HG03442 (cell line): ENCODE measurements at regions not wholly inside any gene's neighbourhood (a gene's known extent, or its start where the extent isn't known, plus 50 kb on each side); places are given as distances from the start of the nearest gene placed in this dataset.
"Not testable (repeated sequence)": the region's sequence is repeated elsewhere in the genome, so short reads cannot be mapped to it uniquely, and the experiment has no call there.

ENCODE experiments used
- ATAC-seq: cut with Tn5 transposase; IDR thresholded peaks from one replicate; pipeline ENCODE4 v1.9.1; 2021; ENCODE audit warnings: mild to moderate bottlenecking, moderate library complexity; ENCODE audit not compliant: unreplicated experiment

GRCh38 chr2:53131416-53131815 lies 636.2 kb upstream of the CHAC2 start:
- ATAC-seq: no peak

DNA sequence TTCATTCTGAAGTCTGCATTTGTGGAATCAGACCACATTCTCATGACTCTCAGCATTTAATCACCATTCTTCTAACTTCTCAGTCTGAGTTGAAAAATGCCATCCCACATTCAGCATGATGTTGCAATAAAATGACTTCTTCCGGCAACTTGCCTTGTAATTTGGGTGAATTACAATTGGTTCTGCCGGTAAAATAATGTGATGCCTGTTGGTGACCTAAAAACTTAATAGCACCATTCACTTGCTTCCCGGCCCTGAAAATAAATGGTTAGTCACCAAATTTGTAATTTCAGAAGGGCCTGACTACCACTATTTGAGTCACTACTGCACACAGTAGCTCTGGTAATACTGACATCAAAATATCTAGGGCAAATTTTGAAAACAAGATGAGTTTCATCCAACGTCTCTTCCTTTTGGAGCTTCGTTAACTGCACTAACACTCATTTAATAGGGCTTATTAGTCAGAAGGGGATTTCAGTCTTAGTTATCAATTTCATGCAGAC lies 637.1 kb upstream of the CHAC2 start:
- peak; percentile 55 for ATAC-seq

DNA sequence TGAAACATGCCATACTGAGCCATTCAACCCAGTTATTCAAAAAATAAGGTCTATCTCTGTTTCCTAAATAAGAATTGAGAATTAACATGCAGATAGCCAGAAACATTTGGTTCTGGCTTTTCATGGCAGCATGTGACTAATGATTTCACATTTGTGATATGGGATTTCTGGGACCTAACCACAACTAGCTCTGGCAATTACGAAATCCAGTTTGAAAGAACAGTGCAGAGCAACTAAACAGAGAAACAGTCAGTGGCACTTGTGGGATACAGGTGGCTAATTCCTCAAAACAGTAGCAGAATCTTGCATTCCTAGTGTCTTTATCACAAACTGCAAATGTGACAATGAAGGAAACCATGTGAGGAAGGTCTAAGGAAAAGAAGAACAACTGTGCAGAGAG lies 637.8 kb upstream of the CHAC2 start:
- ATAC-seq: no peak

DNA sequence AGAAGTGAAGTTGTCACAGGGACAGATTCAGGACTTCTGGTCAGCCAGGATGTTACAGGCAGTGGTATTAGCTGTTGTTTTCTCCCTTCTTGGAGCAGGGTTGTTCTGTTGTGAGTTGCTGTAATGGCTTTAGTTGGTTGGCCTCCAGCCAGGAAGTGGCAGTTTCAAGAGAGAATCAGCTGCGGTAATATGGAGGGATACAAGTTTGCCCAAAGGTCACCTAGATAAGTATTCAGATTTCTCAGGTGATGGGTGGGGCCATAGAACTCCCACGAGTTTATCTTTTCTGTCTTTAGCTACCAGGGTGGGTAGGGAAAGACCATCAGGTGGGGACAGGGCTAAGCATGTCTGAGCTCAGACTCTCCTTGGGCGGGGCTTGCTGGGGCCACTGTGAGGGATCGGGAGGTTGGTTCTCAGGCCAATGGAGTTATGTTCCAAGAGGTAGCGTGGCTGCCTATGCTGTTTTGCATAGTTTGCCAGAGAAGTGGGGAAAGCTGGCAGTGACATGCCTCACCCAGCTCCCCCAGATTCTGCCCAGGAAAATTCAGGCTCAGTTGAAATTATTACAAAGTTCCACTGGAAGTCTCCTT lies 640.4 kb upstream of the CHAC2 start:
- ATAC-seq: no peak

DNA sequence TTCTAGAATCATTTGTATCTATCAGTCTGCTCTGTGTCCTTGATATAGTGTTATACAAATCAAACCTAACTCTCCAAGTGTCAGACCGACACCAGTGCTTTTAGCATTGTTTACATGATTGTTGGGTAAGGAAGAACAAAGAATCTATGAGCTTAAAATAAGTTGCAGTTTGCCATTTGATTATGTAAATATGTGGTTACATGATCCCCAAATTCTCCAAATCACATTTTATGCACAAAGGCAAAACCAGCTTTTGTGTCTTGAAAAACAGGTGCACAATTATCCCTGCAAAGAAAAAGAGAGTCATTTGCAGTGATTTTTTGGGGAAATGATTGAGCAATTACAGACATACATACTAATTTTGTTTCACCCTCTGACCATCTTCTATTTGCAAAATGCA lies 652.6 kb upstream of the CHAC2 start:
- ATAC-seq: no peak

DNA sequence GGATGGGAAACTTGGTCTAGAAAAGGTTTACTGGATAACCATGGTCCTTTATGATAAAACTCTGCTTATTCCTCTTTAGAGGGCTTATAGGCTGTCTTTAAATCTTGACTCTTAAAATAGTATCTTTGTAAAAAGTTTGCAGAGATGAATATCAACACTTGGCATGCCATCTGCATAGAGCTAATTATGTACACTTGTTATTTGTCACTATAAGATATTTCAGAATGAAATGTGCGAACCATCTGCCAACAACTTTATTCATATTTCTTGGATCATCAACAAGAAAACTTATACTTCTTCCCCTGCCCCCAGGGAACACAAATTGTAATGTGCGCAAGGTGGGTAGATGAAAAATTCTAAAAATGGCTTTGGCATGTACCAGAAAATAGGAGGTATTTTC lies 653.0 kb upstream of the CHAC2 start:
- no peak for ATAC-seq

DNA sequence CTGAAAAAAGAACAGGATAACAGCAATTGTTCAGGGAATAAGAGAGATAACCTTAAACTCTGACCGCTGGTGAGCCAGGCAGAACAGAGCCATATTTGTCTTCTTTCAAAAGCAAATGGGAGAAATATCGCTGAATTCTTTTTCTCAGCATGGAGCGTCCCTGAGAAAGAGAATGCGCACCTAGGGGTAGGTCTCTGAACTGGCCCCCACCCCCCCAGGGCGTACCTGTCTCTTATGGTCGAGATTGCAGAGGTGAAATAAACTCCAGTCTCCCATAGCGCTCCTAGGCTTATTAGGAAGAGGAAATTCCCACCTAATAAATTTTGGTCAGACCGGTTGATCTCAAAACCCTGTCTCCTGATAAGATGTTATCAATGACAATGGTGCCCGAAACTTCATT lies 655.2 kb upstream of the CHAC2 start:
- not testable (repeated sequence) for ATAC-seq

GRCh38 chr2:53111406-53111805 lies 656.2 kb upstream of the CHAC2 start:
- no peak for ATAC-seq

GRCh38 chr2:53111004-53111403 lies 656.6 kb upstream of the CHAC2 start:
- no peak for ATAC-seq

GRCh38 chr2:53108246-53108645 lies 659.4 kb upstream of the CHAC2 start:
- no peak for ATAC-seq

DNA sequence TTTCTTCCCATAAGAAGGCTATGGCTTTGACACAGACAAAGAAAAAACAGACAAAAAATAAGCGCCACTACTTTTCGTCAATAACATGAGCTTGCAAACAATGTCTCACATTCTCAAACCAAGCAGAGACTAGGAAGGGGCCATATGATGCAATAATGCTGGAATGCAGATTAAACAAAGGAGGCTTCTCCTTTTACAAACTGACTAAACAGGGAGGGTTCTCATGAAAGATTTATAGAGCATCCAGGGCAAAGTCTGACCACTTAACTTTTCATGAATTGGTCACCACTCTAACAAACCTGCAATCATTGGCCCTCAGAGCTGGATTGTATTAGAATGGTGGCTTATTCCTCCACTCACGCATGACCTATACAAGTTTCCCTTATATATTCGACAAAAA lies 663.3 kb upstream of the CHAC2 start:
- ATAC-seq: no peak

DNA sequence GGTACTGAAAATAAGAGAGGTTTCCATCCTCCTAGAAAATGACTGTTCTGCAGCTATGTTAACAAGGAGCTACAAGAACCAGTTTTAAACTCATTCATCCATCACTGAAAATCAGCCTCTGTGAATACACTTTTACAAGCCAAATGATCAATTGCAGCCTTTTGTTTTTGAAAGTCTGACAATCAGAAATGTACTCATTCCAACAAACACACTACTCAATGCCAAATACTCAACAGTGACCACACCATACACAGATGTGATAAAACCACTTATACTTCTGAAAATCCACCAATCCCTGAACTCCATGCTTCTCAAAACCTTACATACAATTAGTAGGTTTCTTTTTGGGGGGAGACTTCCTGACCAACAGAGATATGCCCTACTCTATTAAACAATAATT lies 663.9 kb upstream of the CHAC2 start:
- ATAC-seq: no peak

- no peak for ATAC-seq
Observed at GRCh38 chr2:53098696-53099078, 668.9 kb upstream of the CHAC2 start.

GRCh38 chr2:53096351-53096750 lies 671.3 kb upstream of the CHAC2 start:
- ATAC-seq: no peak

DNA sequence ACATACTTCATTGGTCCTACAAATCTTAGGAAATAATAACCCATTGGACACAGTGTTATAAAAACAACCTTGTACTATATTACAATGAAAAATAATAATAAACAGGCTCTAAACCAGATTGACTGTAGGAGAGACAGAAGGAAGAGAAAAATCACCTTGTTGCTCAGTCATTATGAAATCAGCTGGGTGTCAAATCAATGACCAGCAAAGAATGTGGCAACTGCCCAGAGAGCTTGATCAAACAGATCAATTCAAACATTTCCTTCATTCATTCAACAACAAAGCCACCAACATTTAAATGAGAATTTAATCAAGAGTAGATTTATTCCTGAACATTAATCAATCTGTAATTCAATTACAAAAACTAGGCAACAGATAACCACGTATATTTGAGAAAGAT lies 671.9 kb upstream of the CHAC2 start:
- ATAC-seq: no peak

DNA sequence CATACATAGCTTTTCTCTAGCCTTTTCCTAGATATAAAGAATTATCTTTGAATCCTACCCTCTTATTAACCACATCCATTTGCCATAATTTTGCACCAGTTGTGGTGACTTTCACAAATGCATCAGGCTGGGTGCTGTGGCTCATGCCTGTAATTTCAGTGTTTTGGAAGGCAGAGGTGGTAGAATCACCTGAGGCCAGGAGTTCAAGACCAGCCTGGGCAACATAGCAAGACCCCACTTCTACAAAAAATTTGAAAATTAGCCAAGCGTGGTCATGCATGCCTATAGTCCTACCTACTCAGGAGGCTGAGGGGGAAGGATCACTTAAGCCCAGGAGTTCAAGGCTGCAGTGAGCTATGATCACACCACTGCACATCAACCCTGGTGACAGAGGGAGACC lies 672.4 kb upstream of the CHAC2 start:
- no peak for ATAC-seq

GRCh38 chr2:53093355-53093754 lies 674.2 kb upstream of the CHAC2 start:
- no peak for ATAC-seq

DNA sequence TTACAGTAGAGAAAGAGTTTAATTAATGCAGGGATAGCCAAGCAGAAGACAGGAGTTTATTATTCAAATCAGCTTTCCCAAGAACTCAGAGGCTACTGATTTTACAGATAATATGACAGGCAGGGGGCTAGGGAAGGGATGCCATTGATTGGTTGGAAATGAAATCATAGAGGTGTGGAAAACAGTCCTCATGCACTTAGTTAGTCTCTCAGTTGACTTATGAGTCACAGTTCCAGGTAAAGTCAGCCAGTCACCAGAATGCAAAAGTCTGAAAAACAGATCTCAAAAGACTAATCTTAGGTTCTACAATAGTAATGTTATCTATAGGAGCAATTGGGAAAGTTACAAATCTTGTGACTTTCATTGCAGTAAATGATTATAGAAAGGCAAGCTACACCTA lies 676.4 kb upstream of the CHAC2 start:
- no peak for ATAC-seq

GRCh38 chr2:53087874-53088461 lies 679.6 kb upstream of the CHAC2 start:
- ATAC-seq: no peak

GRCh38 chr2:53087262-53087873 lies 680.2 kb upstream of the CHAC2 start:
- ATAC-seq: no peak

- no peak for ATAC-seq
Observed at GRCh38 chr2:53077413-53077812, 690.2 kb upstream of the CHAC2 start.

DNA sequence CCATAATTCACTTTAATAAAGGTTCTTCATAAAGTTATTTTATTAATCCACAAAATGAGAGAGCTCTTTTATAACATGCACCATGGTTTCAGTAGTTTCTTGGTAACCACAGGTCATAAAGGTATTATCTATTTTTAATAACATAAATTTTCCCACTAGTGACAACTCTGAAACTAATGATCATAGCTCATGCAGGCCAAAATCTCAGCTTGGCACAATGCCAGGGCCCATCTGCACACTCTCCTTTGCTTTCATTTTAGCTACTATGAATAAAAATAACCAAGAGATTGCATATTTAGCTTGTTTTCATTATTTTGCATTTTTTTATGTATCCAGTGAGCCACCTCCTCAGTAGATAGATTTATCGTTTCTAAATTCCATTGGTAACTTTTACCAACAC lies 691.8 kb upstream of the CHAC2 start:
- no peak for ATAC-seq

- no peak for ATAC-seq
Observed at GRCh38 chr2:53067533-53067932, 700.1 kb upstream of the CHAC2 start.
